NT2/D1 (cell line): ENCODE measurements at regions not wholly inside any gene's neighbourhood (a gene's known extent, or its start where the extent isn't known, plus 50 kb on each side); places are given as distances from the start of the nearest gene placed in this dataset.

Source experiments
- DNase-seq: peaks from one replicate; pipeline ENCODE4 v3.0.0-alpha.2; 2011; ENCODE audit warnings: low read depth, low spot score
- H3K27me3 ChIP-seq: 2 replicates; pipeline ENCODE4 v1.6.0; 2011; ENCODE audit warnings: mild to moderate bottlenecking; ENCODE audit not compliant: insufficient read length, insufficient read depth
- H3K36me3 ChIP-seq: 2 replicates; pipeline ENCODE4 v1.6.1; 2011; ENCODE audit warnings: mild to moderate bottlenecking, low read length, mixed read lengths; ENCODE audit not compliant: insufficient read depth, insufficient read length
- H3K4me1 ChIP-seq: 2 replicates; pipeline ENCODE4 v1.5.1; 2011; ENCODE audit not compliant: insufficient read depth, insufficient read length
- H3K4me3 ChIP-seq: 2 replicates; pipeline ENCODE4 v1.5.1; 2011; ENCODE audit warnings: low read depth; ENCODE audit not compliant: insufficient read length
- H3K9ac ChIP-seq: 2 replicates; pipeline ENCODE4 v1.6.0; 2011; ENCODE audit warnings: low read depth; ENCODE audit not compliant: insufficient read length
- H3K9me3 ChIP-seq: 2 replicates; pipeline ENCODE4 v1.5.1; 2011; ENCODE audit warnings: mild to moderate bottlenecking, low read length; ENCODE audit not compliant: insufficient read depth
- SUZ12 ChIP-seq: IDR thresholded peaks from 2 replicates; pipeline ENCODE4 v1.6.1; 2011; ENCODE audit not compliant: insufficient read length, insufficient read depth; ENCODE audit errors: extremely low read depth
- YY1 ChIP-seq: IDR thresholded peaks from 2 replicates; pipeline ENCODE4 v1.6.1; 2011; ENCODE audit not compliant: insufficient read length, insufficient read depth
- ZNF274 ChIP-seq: IDR thresholded peaks from 2 replicates; pipeline ENCODE4 v1.6.1; 2011; ENCODE audit warnings: mild to moderate bottlenecking, low read depth, low read length

DNA sequence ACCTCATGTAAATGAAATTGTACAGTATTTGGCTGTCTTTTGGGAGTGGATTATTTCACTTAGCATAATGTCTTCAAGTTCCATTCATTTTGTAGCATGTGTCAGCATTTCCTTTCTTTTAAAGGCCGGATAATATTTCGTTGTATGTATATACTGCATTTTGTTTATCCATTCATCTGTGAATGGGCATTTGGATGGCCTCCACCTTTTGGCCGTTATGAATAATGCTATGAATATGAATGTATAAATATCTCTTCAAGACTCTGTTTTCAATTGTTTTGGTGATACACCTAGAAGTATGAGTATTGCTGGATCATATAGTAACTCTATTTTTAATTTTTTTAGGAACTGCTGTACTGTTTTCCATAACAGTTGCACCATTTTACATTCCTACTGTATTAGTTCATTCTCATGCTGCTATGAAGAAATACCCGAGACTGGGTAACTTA is 164.9 kb downstream of the DYRK2 start:
- no peaks in the 10 kb centered on the region for H3K27me3 ChIP-seq
- TF ChIP-seq ZNF274, result no peak
- TF ChIP-seq YY1, result no peak
- TF ChIP-seq SUZ12, result no peak
- no peaks in the 10 kb centered on the region for H3K4me1 ChIP-seq

DNA sequence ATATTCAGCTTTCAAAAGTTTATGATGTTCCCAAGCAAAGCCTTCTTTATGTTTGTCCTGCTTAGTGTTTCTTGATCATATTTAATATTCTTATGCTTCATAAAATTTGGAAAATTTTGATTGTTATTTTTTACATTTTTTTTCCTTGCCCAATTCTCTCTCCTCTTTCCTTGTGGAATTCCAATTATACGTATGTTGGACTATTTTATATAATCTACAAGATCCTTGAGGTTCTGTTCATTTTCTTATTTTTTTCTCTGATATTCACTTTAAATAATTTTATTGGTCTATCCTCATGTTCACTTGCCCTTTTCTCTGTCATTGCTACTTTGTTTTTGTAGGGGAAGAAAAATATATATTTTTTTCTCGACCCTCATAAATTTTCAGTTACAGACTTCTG is 167.7 kb downstream of the DYRK2 start:
- H3K4me1 ChIP-seq, result no peaks in the 10 kb centered on the region
- no peak for DNase-seq
- H3K9ac ChIP-seq, result no peak overlapping the region
- H3K4me3 ChIP-seq, result no peak overlapping the region
- no peaks in the 10 kb centered on the region for H3K36me3 ChIP-seq
- TF ChIP-seq ZNF274 (no peak), SUZ12 (no peak), YY1 (no peak)
- H3K27me3 ChIP-seq, result no peaks in the 10 kb centered on the region
- H3K9me3 ChIP-seq, result peaks cover 7% of the 10 kb centered on the region; the same call in 1 of the 2 replicates

More for the DNA sequence above, 164.9 kb downstream of the DYRK2 start:
- Histone ChIP-seq H3K9me3 (peaks cover 7% of the 10 kb centered on the region; the same call in 1 of the 2 replicates), H3K9ac (no peak overlapping the region), H3K4me3 (no peak overlapping the region), H3K36me3 (no peaks in the 10 kb centered on the region)
- DNase-seq, result no peak

DNA sequence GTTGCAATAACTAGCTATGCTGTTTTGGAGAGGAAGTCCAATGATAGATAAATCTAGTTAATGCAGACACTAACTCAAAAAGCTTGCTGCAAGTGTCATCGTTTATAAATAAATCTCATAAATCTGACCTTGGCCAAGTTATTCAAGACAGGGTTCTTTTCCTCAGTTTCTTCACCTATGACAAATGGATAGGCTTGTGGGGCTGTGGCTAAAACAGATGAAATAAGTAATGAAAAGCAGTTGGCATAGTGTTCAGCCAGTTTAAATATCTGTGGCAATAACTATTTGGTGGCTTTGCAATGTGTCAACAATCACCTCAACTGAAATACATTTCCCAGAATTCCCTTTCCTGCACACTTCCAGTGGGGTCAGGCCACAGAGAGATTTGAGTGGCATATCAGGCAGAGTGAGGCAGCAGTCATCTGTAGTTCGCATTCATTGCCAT is 169.9 kb downstream of the DYRK2 start:
- Histone ChIP-seq H3K9me3 (peaks cover 7% of the 10 kb centered on the region; the same call in 1 of the 2 replicates), H3K9ac (no peak overlapping the region), H3K4me1 (no peaks in the 10 kb centered on the region), H3K36me3 (no peaks in the 10 kb centered on the region), H3K27me3 (no peaks in the 10 kb centered on the region), H3K4me3 (no peak overlapping the region)
- no peak for DNase-seq
- TF ChIP-seq YY1, result no peak
- no peak for TF ChIP-seq ZNF274
- no peak for TF ChIP-seq SUZ12

DNA sequence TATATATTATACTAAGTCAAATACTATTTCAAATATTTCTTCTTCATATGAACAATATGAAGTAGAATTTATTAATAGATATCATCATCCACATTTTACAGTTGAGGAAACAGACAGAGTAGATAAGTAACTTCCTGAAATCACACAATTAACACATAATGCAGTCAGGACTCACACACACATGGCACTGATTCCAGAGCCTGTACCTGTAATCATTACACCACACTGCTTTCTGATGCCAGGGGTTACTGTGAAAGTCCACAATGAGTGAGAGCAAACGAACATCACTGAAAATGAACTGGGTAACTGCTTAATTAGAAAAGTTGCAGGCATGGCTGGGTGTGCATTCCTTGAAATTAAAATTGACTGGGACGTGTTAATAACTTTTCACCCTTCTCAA is 169.3 kb upstream of the IFNG-AS1 start:
- Histone ChIP-seq H3K9me3 (peaks cover 7% of the 10 kb centered on the region; the same call in 1 of the 2 replicates), H3K27me3 (no peaks in the 10 kb centered on the region), H3K9ac (no peak overlapping the region), H3K36me3 (no peaks in the 10 kb centered on the region), H3K4me3 (no peak overlapping the region), H3K4me1 (no peaks in the 10 kb centered on the region)
- no peak for DNase-seq
- TF ChIP-seq YY1, result no peak
- TF ChIP-seq ZNF274, result no peak
- no peak for TF ChIP-seq SUZ12

DNA sequence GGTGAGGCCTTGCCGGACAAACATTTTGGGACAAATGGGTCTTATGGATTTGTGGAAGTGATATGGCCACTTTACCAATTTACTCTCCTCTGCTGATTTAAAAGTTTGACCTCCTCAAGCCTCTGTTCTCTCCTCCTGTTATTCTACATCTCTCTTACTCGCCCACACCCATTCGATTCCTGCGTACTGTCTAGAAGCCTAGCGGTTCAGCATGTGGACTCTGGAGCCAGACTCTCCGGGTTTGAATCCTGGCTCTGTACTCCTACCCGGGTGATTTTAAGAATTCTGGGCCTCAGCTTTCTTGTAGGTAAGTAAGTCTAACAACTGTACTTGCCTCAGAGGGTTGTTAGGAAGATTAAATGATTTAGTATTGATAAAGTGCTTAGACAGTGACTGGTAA is 168.6 kb upstream of the IFNG-AS1 start:
- TF ChIP-seq ZNF274 (no peak), SUZ12 (no peak), YY1 (no peak)
- H3K36me3 ChIP-seq, result no peaks in the 10 kb centered on the region

DNA sequence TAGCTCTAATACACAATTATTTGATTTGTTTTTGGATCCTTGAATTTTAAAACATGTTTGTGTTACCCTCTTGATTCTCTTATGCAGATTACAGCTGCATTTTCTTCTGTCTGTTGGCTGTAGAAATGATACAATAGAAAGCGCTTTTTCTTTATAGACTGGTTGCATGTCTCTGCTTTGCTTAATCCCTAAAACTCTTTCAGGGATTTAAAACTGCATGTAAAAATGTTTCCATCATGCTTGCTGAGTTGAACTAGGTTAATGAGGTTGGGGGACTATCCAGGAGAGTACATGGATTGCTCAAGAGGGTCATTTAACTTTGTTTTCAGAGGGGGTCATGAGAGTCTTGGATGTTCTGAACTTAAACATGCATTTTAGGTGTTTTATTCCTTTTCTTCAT is 166.4 kb upstream of the IFNG-AS1 start:
- no peaks in the 10 kb centered on the region for H3K4me1 ChIP-seq
- no peak overlapping the region for H3K9ac ChIP-seq
- DNase-seq, result no peak
- TF ChIP-seq ZNF274, result no peak
- TF ChIP-seq YY1, result no peak
- no peak for TF ChIP-seq SUZ12
- no peaks in the 10 kb centered on the region for H3K36me3 ChIP-seq
- H3K27me3 ChIP-seq, result no peaks in the 10 kb centered on the region
- no peak overlapping the region for H3K4me3 ChIP-seq
- no peaks in the 10 kb centered on the region for H3K9me3 ChIP-seq

More for the DNA sequence above, 168.6 kb upstream of the IFNG-AS1 start:
- Histone ChIP-seq H3K4me1 (no peaks in the 10 kb centered on the region), H3K9ac (no peak overlapping the region), H3K9me3 (peaks cover 7% of the 10 kb centered on the region; the same call in 1 of the 2 replicates), H3K4me3 (no peak overlapping the region), H3K27me3 (no peaks in the 10 kb centered on the region)
- DNase-seq, result no peak

DNA sequence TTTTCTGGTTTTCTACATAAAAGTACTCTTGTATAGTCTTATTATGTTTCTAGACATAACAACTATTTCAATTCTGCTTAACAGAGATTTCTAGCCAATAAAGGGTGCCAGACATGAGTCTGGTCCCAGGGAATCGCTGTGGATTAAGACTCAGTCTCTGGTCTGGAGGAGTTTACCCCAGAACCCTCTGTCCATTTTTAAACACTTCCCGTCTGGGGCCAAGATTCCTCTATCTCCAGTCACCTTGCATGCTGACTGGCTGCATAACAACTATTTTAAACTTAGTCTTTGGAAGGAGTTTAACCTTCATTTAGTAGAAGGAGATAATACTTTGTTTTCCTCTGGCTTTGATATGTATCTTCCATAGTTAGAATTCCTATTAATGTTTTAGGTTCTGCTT is 163.1 kb upstream of the IFNG-AS1 start:
- H3K27me3 ChIP-seq, result no peaks in the 10 kb centered on the region
- H3K4me1 ChIP-seq, result no peaks in the 10 kb centered on the region

More for the DNA sequence above, 163.1 kb upstream of the IFNG-AS1 start:
- no peaks in the 10 kb centered on the region for H3K36me3 ChIP-seq
- TF ChIP-seq ZNF274 (no peak), SUZ12 (no peak), YY1 (no peak)
- DNase-seq, result no peak
- no peaks in the 10 kb centered on the region for H3K9me3 ChIP-seq
- no peak overlapping the region for H3K9ac ChIP-seq
- H3K4me3 ChIP-seq, result no peak overlapping the region
